VCaP (cell line): ENCODE measurements at regions not wholly inside any gene's neighbourhood (a gene's known extent, or its start where the extent isn't known, plus 50 kb on each side); places are given as distances from the start of the nearest gene placed in this dataset.
"Not testable (repeated sequence)": the region's sequence is repeated elsewhere in the genome, so short reads cannot be mapped to it uniquely, and the experiment has no call there.

Source experiments
- H3K27ac ChIP-seq: fragments of 450-650 bp; 2 replicates; pipeline ENCODE4 v1.5.1; 2017
- TF ChIP-seq, protein P1 (sequence below): fragments of 450-650 bp; conservative IDR thresholded peaks from 2 replicates; pipeline ENCODE4 v1.5.1; 2017; ENCODE audit warnings: mild to moderate bottlenecking, moderate library complexity

DNA sequence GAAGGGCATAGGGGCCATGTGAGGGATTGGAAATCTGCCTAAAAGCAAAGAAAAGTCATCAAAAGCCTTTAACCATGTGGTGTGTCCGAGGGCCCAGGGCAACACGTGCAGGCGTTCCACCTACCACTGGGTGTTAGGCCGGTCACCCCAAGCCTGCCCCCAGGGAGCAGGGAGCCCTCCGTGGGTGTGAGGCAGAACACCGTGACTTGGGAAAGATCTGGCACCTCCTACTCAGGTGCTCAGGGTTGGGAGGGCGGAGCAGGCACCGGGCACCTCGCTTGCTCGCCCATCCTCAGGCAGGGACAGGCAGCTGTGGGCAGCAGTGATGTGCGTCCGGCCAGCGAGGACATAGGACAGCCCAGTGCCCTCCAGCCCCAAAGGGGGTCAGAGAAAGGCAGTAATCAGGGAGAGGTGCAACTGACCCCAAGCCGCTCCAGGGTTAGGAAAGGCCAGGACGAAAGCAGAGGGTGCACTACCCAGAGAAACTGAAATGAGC is 80.7 kb upstream of the CHST15 start:
- TF ChIP-seq, protein P1, sequence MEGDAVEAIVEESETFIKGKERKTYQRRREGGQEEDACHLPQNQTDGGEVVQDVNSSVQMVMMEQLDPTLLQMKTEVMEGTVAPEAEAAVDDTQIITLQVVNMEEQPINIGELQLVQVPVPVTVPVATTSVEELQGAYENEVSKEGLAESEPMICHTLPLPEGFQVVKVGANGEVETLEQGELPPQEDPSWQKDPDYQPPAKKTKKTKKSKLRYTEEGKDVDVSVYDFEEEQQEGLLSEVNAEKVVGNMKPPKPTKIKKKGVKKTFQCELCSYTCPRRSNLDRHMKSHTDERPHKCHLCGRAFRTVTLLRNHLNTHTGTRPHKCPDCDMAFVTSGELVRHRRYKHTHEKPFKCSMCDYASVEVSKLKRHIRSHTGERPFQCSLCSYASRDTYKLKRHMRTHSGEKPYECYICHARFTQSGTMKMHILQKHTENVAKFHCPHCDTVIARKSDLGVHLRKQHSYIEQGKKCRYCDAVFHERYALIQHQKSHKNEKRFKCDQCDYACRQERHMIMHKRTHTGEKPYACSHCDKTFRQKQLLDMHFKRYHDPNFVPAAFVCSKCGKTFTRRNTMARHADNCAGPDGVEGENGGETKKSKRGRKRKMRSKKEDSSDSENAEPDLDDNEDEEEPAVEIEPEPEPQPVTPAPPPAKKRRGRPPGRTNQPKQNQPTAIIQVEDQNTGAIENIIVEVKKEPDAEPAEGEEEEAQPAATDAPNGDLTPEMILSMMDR, result no peak
- no peak overlapping the region for H3K27ac ChIP-seq

DNA sequence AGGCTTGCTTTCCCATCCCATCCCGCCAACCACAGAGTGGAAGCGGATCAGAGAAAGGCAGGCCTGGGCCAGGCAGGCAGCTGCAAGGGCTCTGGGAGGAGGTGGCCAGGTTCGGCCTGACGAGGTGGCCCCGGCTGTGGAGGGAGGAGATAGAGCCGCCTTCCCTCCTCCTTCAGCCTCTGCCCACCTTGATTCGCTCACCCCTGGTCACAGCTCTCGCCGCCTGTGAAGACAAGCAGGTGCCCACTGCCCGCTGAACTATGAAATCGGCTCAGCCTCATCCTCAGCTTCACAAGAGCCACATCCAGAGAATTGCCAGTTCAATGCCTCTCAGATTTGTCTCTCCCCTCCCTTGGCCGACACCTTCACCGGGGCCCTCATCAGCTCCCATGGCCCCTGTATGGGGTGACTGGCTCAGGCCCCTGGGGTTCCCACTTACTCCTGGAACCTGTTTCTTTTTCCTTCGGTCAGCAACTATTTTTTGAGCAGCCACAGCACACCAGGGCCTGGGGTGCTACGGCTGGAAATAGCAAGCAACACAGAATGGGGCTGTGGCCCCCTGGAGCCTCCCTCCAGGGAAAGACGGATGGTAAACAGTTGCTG is 80.0 kb upstream of the CHST15 start:
- no peak overlapping the region for H3K27ac ChIP-seq
- TF ChIP-seq, protein P1, result no peak

DNA sequence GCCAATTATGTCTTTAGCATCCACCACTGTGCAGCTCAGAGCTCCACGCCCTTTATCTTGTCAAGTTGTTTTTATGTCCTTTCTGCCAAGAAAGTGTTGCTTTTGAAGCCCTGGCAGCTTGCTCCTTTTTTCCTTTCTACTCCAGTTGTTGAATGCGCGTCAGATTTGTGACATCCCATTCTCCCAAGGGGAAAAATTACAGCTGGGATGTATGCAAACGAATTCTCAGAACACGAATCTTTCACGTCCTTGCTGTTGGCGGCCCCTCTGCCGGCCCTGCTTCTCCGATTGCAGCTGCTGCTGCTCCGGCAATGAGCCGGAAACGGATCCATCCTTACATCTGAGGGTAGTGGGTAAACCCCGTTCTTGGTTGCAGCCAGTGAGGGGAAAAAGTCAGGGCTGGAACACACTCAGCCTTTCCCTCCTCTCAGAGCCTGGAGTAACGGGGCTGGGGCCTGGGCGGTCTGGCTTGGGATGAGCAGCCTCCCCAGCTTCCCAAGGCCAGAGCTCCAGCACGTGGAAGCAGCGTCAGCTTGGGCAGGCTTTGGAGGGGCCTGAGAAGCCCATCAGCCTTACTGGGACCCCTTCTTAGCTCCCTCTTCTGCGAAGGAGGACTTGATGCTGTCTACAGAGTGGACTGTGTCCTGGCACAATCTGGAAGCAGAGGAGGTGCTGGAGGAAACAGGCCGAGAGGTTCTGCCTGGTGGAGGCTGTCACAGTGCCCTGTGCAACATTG is 79.0 kb upstream of the CHST15 start:
- TF ChIP-seq, protein P1, result no peak
- H3K27ac ChIP-seq, result no peak overlapping the region

DNA sequence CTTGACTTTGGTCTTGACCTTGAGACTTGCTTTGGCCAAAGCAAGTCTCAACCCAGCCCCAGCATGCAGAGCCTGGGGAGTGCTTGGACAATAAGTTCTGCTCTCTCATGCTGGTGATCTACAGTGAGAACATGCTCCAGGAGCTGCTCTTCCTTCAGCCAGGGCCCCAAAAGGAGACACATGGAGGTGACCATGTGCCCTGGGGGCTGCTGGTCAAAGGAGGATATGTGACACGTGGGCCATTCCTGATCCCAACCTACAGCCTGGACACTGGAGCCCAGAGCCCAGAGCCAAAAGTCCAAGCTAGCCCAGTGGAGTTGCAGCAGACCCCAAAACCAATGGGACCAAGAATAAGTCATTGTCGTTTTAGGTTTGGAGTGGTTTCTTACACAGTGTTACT is 78.2 kb upstream of the CHST15 start:
- TF ChIP-seq, protein P1, result no peak
- no peak overlapping the region for H3K27ac ChIP-seq

DNA sequence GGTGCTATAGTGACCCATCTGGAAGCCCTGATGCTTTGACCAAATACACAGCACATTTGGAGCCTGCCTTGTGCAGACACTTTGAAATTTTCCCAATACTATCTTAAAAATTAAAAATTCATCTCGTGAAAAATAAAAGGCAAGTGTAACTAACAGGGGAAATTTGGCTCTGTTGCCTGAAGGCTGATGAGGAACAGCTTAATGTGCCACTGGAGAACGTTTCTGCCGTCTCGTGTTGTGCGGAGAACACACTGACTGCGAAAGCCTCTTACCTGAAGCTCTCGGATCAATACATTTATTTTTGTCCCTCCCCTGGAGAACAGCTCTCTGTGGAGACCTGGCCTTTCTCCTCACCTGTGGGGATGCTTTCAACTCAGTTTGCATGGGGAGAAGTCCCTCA is 77.2 kb upstream of the CHST15 start:
- TF ChIP-seq, protein P1, result no peak
- H3K27ac ChIP-seq, result no peak overlapping the region

DNA sequence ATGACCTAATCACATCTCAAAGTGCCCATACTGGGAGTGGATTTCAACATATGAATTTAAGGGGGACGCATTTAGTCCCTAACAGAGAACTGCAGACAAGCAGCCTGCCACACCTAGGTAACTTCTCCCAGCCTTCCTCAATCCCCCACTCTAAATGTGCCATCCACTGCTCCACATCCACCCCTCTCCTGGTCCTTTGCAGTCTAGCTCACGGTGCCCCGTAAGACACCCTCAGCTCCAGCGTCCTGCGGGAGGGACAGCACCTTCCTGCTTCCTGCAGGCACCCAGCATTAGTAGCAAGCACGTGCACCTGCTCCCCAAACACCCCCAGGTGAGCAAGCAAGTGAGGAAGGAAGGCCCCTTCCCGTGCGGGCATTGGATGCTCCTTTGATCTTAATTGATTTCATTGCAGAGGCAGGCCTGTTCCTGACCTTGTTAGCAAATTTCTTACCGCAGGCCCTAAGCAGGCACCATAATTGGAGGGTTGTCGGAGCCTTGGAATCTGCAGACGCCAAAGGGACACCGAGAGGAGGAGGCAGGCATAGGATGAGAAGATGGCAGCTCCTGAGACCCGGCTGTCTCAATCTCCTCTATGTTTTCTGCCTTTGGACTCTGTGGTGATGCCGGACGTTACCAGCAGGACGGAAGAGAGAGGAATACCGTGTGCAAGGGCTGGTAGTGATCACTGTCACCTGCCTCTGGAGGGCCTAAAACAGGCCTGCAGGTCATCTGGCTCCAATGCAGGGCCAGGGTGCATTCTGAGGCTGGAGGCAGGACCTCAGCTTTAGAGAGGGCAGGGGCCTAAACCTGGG is 75.8 kb upstream of the CHST15 start:
- TF ChIP-seq, protein P1, result no peak
- no peak overlapping the region for H3K27ac ChIP-seq

DNA sequence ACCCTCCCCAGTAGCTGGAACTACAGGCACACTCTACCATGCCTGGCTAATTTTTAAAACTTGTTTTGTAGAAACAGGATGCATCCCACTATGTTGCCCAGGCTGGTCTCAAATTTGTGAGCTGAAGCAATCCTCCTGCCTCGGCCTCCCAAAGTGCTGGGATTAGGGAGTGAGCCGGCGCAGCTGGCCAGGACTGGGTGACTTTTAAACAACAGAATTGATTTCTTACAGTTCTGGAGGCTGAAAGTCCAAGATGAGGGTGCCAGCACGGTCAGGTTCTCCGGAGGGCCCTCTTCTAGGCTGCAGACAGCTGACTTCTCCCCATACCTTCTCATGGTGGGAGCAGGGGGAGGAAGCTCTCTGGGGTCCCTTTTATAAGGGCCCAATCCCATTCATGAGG is 75.2 kb upstream of the CHST15 start:
- TF ChIP-seq, protein P1, result no peak
- no peak overlapping the region for H3K27ac ChIP-seq

DNA sequence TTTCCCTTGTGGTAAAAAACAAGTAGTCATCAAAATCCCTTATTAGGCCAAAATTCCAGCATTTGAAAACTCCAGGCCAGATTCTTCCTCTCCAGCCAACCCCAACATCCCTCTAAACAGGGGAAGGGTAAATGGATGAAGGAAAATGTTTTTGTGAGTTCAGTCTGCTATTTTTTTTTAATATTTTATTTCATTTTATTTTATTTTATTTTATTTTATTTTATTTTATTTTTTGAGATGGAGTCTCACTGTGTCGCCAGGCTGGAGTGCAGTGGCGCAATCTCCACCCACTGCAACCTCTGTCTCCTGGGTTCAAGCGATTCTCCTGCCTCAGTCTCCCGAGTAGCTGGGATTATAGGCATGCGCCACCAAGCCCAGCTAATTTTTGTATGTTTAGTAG is 74.5 kb upstream of the CHST15 start:
- not testable (repeated sequence) for H3K27ac ChIP-seq
